NCI-H69 (cell line): ENCODE measurements at regions not wholly inside any gene's neighbourhood (a gene's known extent, or its start where the extent isn't known, plus 50 kb on each side); places are given as distances from the start of the nearest gene placed in this dataset.

ENCODE experiments used
- DNase-seq: peaks from one replicate; lab custom pipeline; 2025; lab: John Stamatoyannopoulos, UW

DNA sequence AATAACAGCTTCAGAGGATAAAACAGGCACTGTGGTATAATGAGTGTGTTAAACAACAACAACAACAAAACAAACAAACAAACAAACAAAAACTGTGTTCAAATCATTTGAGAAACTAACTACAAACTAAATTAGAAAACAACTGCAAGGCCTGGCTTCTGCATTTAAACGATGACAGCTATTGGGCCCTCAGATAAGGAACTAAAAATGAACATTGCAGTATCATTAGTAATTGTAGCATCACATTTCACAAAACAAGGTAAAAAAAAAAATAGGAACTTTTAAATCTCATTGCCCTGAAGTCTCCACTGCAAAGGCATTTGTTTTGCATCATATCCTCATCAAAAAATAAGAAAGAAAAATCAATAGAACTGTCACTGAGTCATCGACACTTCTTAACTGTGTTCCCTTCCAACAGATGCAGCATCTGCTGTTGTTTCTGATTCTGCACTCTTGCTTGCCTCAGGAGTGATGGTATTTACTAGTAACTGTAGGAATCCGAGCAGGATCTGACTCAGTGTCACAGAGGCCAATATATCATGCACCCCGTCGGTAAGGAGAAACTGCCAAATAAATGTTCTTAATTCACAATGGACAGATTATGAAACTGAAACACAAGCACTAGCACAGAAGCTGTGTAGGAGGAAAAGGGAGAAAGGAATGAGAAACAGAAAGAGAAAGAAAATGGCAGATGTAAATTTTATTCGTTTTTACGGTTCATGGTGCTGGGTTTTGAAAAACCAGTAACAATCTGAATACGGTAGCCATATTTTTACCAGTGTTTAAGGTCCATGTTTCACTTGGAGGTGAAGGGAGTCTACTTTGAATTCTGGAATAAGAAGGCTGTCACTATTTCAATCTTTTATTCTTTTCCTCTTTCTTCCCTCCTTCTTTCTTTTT is 365.7 kb upstream of the EPHA7 start:
- peak; percentile 25 for DNase-seq

DNA sequence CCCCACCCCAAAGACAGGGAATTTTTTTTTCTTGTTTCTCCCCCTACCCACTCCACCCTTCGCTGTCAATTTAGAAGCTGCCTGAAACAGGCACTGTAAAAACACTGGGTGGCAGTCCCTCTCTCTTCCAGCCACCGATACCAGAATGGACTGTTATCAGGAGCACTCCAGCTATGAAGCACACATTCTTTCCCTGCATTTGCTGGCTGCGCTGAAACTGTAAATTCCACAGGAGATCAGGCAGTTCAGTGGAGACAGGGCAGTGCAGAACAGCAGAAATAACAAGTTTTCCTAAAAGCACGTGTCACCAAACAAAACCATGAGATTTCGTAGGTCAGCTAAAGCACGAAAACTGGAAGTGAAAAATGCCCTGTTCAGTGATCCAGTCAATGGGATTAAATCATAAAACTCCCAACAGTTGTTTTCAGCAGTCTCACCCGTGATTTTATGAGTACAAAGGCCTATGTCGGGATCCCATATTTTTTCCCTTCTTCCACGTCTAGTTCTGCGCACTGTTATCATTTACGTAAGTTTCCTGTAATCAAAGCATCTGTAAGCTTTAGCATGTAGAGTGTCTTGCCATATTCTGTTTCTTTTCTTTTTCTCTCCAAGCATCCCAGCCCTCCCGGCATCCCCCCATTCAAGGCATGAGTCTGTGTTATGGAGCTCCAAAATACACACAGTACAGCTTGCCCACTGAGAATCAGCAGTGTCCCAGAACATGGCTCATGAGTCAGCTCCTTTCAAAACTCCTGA is 359.9 kb upstream of the EPHA7 start:
- peak; percentile 16 for DNase-seq

DNA sequence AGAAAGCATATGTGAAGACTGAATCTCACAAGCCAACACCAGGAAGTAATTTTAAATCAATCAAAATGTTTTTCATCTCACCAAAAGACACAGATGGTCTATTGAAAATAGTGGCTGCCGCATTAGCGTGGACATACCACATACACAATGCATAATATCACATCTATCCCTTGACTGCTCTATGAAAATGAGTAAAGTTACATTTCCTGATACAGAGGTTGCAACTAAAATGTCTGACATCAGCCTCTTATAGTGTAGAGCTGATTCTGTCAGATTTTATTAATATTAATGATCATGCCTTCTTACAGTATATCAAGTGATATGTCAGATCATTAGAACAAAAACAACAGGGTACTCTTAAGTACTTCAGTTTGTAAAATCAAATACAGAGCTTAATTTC is 339.8 kb upstream of the EPHA7 start:
- peak; percentile 44 for DNase-seq

DNA sequence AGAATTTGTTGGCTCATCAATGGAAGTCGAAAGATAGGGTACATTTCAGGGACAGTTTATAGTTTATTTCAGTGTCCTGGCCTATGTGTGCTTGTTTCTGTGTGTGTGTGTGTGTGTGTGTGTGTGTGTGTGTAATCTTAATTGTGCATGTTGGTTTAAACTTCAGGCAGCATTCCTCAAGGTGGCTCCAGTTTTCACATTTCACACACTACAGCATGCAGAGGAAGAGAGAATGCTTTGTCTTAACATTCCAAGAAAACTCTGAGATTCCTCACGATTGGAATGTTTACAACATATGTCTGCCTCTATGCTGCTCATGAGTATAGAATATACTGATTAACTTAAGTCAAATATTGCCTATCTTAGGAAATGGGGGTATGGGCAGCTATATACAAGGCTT is 332.6 kb upstream of the EPHA7 start:
- peak; percentile 16 for DNase-seq

DNA sequence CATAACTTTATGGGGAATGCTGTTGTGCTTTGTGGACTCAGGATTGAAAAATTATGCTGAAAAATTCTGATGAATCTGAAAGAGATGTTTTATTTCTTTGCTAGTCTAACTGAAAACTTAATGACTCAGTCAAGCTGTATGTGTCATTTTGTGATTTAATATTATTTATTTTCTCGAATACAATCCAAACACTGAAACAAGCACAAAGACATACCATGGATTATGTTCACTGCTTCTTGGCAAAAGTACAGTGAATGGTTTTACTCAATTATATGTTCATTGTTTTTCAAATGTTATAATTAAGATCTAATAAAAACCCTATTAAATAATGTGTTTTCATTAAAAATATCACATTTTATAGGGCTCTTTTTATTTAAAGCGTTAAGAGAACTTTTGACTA is 330.6 kb upstream of the EPHA7 start:
- no peak for DNase-seq

DNA sequence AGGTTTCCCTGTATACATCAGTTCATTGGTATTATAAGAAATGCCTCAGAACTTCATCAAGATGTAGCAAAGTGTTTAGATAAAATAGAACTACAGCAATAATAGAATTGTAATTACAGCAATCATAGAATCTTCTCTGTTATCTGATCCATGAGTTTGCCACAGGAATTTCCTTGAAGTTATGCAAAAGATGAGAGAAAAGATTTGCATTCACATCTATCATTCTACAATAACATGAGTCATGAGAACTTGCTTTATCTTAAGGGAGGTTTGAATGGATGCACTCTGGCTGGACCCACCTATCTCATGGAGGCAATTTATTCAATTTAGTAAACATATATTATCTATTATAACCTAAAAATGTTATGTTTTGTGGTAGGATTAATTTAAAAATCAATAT is 329.8 kb upstream of the EPHA7 start:
- no peak for DNase-seq

DNA sequence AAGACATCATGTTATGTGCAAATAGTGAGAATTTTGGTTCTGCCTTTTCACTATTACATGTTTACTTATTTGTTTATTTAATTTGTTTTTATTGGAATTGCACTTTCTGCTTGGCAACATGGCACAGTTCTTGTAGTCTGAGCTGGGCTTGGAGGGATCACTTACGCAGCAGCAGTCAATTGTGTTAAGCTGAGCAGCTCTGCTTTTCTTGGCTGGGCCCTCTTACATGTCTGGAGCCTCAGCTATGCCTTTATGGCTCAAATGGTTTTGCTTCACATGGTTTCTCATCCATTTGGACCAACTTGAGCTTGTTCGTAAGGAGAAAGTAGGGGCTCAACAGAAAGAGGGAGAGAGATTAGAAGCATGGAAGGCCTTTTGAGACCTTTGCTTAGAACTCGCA is 327.5 kb upstream of the EPHA7 start:
- no peak for DNase-seq

DNA sequence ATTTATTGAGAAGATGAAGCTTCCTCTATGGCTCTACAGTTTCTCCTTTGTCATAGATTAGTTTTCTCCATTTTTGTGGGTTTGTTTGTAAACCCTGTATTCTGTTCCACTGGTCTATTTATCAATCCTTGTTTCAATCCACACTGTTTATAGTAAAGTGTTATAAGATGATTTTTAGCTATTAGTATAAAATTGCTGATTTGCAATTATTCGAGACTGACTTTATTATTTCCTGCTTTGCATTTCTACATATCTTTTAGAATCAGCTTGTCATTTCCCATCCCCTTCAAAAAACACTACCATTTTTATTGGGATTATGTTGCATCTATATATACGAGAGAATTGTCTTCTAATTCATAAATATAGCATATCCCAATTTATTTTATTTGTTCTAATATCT is 325.9 kb upstream of the EPHA7 start:
- DNase-seq = no peak

DNA sequence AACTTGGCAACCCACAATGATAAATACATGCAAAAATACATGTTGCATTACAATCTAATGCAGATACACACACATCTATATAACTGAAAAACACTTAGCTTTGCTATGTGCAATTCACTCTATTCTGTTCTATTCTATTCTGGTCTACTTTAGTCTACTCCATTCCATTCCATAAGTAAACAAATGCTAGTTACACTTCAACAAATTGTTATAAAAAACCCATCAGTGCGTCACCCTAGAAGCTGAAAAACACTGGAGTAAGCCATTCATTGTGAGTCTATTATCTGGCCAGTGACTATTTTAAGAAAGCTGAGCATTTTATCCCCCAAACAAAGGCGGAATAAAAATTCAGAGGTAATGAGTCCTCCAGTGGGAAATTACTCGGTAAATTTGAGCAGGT is 315.7 kb upstream of the EPHA7 start:
- peak; percentile 66 for DNase-seq

DNA sequence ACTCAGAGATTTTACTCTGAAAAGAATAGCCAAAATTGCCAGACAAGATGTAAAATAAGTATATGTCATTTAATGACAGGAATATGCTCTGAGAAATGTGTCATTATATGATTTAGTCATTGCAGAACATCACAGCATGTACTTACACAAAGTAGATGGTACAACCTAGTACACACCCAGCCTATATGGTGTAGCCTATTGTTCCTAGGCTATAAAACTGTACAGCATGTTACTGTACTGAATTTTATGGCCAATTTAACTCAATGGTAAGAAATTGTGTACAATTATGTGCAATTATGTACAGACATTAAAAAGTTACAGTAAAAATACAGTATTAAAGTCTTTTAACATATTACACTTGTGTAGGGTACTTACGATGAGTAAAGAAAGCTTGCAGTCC is 311.9 kb upstream of the EPHA7 start:
- peak; percentile 92 for DNase-seq

DNA sequence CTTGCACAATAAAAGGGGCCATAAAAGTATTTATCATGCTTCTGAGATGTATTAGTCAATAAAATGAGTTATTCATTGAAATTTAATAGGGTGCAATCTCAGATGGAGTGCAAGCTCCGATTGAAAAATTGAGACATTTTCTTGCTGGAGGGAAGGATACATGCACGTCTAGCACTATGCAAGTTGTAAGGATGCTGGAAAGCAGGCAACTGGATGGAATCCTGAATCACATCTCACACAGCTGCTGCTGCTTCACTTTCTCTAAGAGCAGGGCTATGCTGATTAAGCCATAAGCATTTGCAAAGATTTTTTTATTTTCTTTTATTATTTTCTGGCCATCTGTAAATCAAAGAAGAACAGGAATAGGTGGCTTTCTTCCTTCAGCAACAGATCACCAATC is 308.8 kb upstream of the EPHA7 start:
- peak; percentile 16 for DNase-seq

DNA sequence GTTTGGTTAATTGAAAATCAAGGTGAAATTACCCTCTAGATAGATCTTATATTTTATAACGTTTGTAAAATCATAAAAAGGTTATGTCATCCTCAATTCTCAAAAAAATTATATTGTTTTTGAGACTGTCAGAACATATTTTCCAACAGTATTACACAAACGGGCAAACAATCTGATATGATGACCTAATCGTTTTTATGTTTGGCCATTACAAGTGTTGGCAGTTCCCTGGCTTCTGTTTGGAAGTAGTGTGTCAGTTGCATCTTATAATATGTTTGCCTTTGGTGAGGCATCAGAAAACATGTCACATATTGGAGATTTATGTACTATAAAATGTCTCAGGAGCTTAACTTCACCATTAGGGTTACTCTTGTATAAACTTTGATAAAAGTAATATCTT is 308.1 kb upstream of the EPHA7 start:
- peak; percentile 47 for DNase-seq

DNA sequence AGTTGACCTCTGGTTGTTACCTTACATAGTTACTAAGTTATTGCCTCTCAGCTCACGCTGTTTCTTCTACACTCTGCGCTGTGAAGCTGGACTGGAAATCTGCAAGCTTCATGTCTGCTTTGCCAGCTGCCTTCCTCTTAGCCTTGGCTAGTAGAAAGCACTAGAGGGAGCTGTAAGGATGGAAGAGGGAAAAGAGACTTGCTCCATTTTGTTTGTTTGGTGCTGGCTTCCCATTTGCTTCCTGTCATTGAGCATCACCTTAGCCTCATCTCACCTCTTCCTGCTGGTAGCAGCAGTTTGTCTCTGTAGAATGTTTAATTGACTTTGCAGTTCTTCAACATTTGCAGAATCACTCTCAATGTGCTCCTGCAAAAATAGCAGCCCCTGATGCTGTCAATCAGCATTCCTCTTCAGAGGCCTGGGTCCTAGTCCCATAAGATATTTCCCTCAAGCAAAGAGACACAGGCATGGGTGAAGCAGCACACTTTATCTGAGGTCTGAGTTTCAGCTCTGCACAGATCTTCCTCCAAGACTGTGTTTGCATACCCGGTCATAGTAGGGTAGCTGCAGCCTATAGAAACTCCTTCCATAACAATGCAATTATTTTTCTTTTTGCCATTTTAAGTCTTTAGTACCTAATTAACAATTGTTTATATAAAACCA is 302.2 kb upstream of the EPHA7 start:
- peak; percentile 96 for DNase-seq

DNA sequence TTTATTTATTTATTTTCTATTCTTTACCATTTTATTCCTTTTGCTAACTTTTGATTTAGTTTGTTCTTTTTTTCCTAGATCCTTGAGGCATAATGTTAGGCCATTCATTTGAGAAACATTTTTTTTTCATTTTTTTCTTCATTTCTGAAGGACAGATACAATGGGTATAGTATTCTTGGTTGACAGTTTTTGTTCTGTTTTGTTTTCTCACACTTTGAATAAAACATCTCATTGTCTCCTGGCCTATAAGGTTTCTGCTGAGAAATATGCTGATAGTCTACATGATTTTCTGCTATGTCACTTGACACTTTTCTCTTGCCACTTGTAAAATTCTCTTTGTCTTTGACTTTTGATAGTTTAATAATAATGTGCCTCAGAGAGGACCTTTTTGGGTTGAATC is 294.6 kb upstream of the EPHA7 start:
- no peak for DNase-seq

DNA sequence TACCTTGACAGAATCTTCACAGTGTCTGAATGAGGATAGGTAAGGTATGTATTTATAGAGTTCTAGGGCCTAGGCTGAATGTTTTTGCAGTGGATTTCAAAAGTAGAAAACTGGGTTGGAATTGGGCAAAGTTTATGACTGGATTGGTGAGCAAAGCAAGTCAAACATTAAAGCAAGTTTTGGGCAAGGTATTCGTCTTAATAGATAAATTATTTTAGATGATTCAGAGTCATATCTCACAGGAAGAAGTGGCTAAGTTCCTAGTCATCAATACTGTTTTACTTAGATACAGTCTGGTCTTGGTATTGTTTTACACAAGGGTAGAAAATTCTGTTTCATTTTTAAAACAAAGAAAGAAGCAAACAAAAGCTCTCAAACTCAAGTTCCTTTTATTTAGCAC is 284.1 kb upstream of the EPHA7 start:
- no peak for DNase-seq

DNA sequence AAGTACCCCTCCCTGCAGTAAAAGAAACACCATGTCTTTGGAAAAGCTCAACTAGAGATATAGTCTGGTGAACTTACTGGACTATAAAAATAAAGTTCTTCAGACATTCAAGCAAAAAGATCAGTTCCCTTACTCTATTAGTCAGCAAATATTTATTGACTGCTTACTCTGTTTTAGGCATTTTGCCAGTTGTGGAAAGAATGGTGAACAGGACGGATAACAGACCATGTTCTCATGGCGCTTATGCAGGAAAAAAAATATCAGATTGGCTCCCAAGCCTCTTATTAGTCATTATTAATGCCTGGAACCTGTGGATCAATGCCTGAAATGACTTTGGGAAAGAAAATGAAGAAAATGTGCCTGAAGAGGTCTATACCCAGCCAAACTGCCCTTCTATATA is 282.2 kb upstream of the EPHA7 start:
- no peak for DNase-seq

DNA sequence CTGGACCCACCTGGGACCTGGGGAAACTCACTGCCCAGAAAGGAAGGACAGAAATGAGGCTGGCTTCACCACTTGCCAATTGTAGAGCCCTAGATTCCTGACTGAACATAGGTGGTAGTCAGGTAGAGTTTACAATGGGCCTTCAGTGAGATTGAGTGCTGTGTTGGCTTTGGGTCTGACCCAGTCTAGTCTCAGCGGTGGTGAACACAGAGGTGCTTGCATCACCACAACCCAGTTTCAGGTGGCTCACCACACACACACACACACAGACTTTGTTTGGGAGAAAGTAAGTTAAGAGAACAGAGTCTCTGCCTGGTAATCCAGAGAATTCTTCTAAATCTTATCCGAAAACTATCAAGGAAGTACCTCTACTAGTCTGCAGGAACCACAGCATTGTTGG is 266.1 kb upstream of the EPHA7 start:
- DNase-seq = no peak

DNA sequence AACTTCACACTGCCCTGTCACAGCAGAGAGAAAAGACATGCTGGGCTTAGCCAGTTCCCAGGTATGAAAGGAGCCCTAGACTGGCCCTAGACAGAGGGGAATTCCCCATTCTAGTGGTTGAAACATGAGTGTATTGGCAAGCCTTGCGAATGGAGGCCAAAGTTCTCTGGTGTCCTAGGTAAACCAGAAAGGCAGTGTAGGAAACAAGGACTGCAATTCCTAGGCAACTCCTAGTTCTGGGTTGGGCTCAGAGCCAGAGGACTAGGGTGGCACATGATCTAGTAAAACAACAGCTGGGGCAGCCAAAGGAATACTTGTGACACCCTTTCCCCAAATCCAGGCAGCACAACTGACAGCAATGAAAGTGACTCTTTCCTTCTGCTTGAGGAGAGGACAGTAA is 265.0 kb upstream of the EPHA7 start:
- peak; percentile 55 for DNase-seq

DNA sequence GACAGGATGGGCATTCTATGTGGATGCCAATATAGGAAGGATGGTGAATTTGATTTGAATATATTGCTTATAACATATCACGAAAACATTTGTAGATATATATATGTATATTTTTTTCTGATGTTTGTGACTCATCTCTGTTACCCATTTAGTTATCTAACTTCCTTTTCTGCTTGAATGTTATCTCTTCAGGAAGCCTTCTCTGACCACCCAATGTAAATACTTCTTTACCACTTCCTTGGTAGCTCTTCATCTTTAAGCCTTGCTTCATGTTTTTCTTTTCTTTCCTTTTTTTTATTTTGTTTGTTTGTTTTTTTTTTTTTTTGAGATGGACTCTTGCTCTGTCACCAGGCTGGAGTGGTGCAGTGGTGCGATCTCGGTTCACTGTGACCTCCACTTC is 260.5 kb upstream of the EPHA7 start:
- DNase-seq = no peak

DNA sequence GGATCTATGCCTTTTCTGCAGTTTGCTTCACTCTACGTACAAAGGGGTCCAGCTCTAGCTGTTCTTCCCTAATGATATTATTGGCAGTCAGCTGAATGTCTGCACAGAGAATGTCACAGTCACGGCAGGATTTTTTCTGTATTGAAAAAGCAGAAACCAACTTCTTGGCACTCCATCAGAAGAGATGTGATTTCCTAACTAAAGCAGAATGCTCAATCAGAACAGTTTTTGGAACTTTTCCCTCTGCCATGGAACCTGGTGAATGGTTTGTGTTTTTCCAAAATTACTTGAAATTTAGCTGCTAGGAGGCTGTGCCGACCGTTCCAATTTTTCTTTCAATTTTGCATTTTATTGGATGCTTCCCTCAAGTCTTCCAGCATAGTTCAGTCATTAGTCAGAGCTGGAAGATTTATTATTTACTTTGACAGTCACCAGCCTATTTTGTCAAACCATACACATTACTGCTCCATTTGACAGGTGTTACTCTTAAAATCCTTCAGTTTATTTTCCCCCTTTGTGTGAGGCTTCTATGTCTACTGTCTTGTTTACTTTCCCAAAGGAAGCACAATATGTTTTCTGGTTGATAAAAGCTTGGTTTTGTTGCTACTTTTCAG is 259.6 kb upstream of the EPHA7 start:
- peak; percentile 67 for DNase-seq

DNA sequence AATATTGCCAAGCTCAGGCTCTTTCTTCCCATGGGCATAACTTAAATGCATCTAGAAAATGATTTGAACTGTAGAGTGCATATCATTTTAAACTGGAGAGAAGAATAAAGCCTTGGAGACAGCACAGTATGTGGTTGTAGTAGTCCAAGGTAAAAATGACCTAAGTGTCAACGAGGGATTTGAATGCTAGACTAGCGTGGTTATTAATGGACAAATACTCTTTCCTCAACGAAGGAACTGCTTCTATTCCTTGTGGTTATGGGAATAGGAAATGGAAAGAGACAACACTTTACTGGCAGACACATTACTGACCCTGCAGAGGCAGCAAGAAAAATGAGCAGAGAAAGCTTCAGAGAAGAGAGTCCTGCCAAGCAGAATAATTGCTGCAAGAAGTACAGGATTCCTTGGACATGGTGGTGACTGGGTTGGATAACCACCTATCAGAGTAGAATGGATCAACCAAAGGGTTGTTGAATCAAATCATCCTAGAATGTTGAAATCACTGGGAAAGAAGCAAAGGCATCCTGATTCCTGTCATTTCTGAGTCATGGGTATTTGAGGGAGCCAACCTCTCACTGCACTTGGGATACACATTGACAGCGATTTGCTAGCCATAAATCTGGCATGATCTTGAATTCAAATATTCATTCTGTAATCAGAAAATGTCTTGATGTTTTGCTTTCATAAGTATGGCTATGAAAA is 258.1 kb upstream of the EPHA7 start:
- DNase-seq = peak; percentile 42

DNA sequence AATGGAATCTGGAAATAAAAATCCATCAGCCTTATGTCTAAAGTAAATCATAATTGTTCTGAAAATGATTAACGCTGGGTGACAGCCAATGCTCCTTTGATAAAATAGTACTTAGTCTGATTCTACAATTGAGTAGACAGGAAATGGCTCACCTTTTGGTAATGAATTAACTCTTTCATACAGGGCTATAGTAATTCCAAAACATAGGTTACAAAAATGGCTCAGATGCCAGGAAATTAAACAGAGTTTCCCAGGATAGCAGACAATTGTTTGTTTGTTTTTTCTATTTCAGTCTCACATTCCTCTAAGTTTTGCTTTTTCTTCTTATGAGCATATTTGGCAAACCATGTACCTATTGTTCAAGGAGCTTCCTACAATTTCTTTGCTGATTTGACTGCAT is 257.2 kb upstream of the EPHA7 start:
- DNase-seq = peak; percentile 67
